Loucy (cell line): ENCODE measurements at regions not wholly inside any gene's neighbourhood (a gene's known extent, or its start where the extent isn't known, plus 50 kb on each side); places are given as distances from the start of the nearest gene placed in this dataset.

Experiments used
- H2AFZ ChIP-seq: fragments of 200-600 bp; sonication (generic); 2 replicates; pipeline ENCODE4 v1.6.0; 2016; ENCODE audit warnings: antibody characterized with exemption, mild to moderate bottlenecking, low read length, moderate library complexity
- H3F3A ChIP-seq: fragments of 200-600 bp; 2 replicates; pipeline ENCODE4 v1.6.0; 2016; ENCODE audit warnings: antibody characterized with exemption, low read depth, mild to moderate bottlenecking
- H3K27me3 ChIP-seq: fragments of 200-600 bp; sonication (generic); 2 replicates; pipeline ENCODE4 v1.6.1; 2014; ENCODE audit warnings: low read length, mild to moderate bottlenecking; ENCODE audit not compliant: insufficient read depth, poor library complexity, severe bottlenecking
- H3K36me3 ChIP-seq: fragments of 200-600 bp; sonication (generic); 2 replicates; pipeline ENCODE4 v1.6.1; 2016; ENCODE audit warnings: low read length; ENCODE audit not compliant: insufficient read depth
- H3K4me1 ChIP-seq: fragments of 200-600 bp; sonication (generic); 2 replicates; pipeline ENCODE4 v1.5.1; 2014; ENCODE audit warnings: low read length, mild to moderate bottlenecking; ENCODE audit not compliant: insufficient read depth, poor library complexity, severe bottlenecking
- H3K4me2 ChIP-seq: fragments of 200-600 bp; sonication (generic); 2 replicates; pipeline ENCODE4 v1.6.0; 2014; ENCODE audit warnings: antibody characterized with exemption, low read length, low read depth, mild to moderate bottlenecking; ENCODE audit not compliant: poor library complexity, severe bottlenecking
- H3K4me3 ChIP-seq: fragments of 200-600 bp; sonication (generic); 2 replicates; pipeline ENCODE4 v1.5.1; 2014; ENCODE audit warnings: low read length, mild to moderate bottlenecking, mixed read lengths; ENCODE audit not compliant: poor library complexity, severe bottlenecking
- H3K79me2 ChIP-seq: fragments of 200-600 bp; sonication (generic); 2 replicates; pipeline ENCODE4 v1.6.1; 2014; ENCODE audit warnings: low read length; ENCODE audit not compliant: insufficient read depth
- H3K9ac ChIP-seq: fragments of 200-600 bp; sonication (generic); 2 replicates; pipeline ENCODE4 v1.6.0; 2014; ENCODE audit warnings: mild to moderate bottlenecking, low read depth, low read length, moderate library complexity; ENCODE audit not compliant: poor library complexity, severe bottlenecking
- H3K9me2 ChIP-seq: fragments of 200-600 bp; sonication (generic); replicated peaks from 2 replicates; pipeline ENCODE4 v1.6.1; 2016; ENCODE audit warnings: low read depth, low read length, mixed read lengths
- H3K9me3 ChIP-seq: fragments of 200-600 bp; sonication (generic); 2 replicates; pipeline ENCODE4 v1.6.1; 2014; ENCODE audit warnings: mild to moderate bottlenecking, antibody characterized with exemption, low read length, low read depth; ENCODE audit not compliant: insufficient read depth
- H4K20me1 ChIP-seq: fragments of 200-600 bp; sonication (generic); 2 replicates; pipeline ENCODE4 v1.6.0; 2014; ENCODE audit warnings: antibody characterized with exemption, low read length, mild to moderate bottlenecking; ENCODE audit not compliant: insufficient read depth, poor library complexity, severe bottlenecking
- CTCF ChIP-seq: fragments of 200-600 bp; sonication (generic); conservative IDR thresholded peaks from 2 replicates; pipeline ENCODE4 v1.5.1; 2014; ENCODE audit warnings: mild to moderate bottlenecking, antibody characterized with exemption, low read length
- EZH2phosphoT487 ChIP-seq: fragments of 200-600 bp; IDR thresholded peaks from 2 replicates; pipeline ENCODE4 v1.6.1; 2018; ENCODE audit warnings: antibody characterized with exemption, mild to moderate bottlenecking, moderate library complexity, borderline replicate concordance

GRCh38 chr12:74985293-74985985 lies 224.2 kb downstream of the KCNC2 start:
- Histone ChIP-seq H3K79me2 (no peaks in the 10 kb centered on the region), H2AFZ (no peak overlapping the region), H3K4me2 (no peak overlapping the region), H3K36me3 (no peaks in the 10 kb centered on the region), H3F3A (no peaks in the 10 kb centered on the region), H3K9ac (no peak overlapping the region), H3K4me3 (no peak overlapping the region), H4K20me1 (no peaks in the 10 kb centered on the region), H3K9me2 (no peaks in the 10 kb centered on the region), H3K4me1 (no peaks in the 10 kb centered on the region), H3K27me3 (no peaks in the 10 kb centered on the region), H3K9me3 (no peaks in the 10 kb centered on the region)
- TF ChIP-seq CTCF (no peak), EZH2phosphoT487 (no peak)

- Histone ChIP-seq H3K9me2 (no peaks in the 10 kb centered on the region), H3K4me2 (no peak overlapping the region), H3K4me1 (no peaks in the 10 kb centered on the region)
These were observed 223.7 kb downstream of the KCNC2 start for GRCh38 chr12:74985986-74986319.

GRCh38 chr12:74988156-74988555 lies 221.5 kb downstream of the KCNC2 start:
- Histone ChIP-seq H3K4me2 (no peak overlapping the region), H3K9me3 (no peaks in the 10 kb centered on the region), H3F3A (no peaks in the 10 kb centered on the region), H3K79me2 (no peaks in the 10 kb centered on the region), H3K4me3 (no peak overlapping the region), H3K36me3 (no peaks in the 10 kb centered on the region), H3K4me1 (no peaks in the 10 kb centered on the region), H2AFZ (no peak overlapping the region), H3K9me2 (no peaks in the 10 kb centered on the region), H4K20me1 (no peaks in the 10 kb centered on the region), H3K27me3 (no peaks in the 10 kb centered on the region), H3K9ac (no peak overlapping the region)
- TF ChIP-seq CTCF (no peak), EZH2phosphoT487 (no peak)

More at GRCh38 chr12:74985986-74986319, 223.7 kb downstream of the KCNC2 start:
- no peaks in the 10 kb centered on the region for H3K79me2 ChIP-seq
- no peak overlapping the region for H3K4me3 ChIP-seq
- TF ChIP-seq CTCF: no peak
- no peak for TF ChIP-seq EZH2phosphoT487
- H4K20me1 ChIP-seq: no peaks in the 10 kb centered on the region
- no peak overlapping the region for H3K9ac ChIP-seq
- H3K9me3 ChIP-seq: no peaks in the 10 kb centered on the region
- H3F3A ChIP-seq: no peaks in the 10 kb centered on the region
- H3K27me3 ChIP-seq: no peaks in the 10 kb centered on the region
- H2AFZ ChIP-seq: no peak overlapping the region
- H3K36me3 ChIP-seq: no peaks in the 10 kb centered on the region
